Neuronal stem cell (in vitro differentiated cells): ENCODE measurements at regions not wholly inside any gene's neighbourhood (a gene's known extent, or its start where the extent isn't known, plus 50 kb on each side); places are given as distances from the start of the nearest gene placed in this dataset.

ENCODE experiments used
- DNase-seq: peaks from one replicate; pipeline ENCODE4 v3.0.0-alpha.2; 2013; ENCODE audit warnings: low spot score
- H2AFZ ChIP-seq: one replicate; pipeline ENCODE4 v1.6.1; 2013; ENCODE audit warnings: mild to moderate bottlenecking, low read length, inconsistent platforms
- H2AK5ac ChIP-seq: 2 replicates; pipeline ENCODE4 v1.6.1; 2013; ENCODE audit warnings: low read depth, mild to moderate bottlenecking, inconsistent platforms, low read length, moderate library complexity, mixed read lengths
- H2BK120ac ChIP-seq: 2 replicates; pipeline ENCODE4 v1.6.1; 2013; ENCODE audit warnings: low read depth, mild to moderate bottlenecking, inconsistent platforms, low read length, moderate library complexity, mixed read lengths
- H2BK12ac ChIP-seq: one replicate; pipeline ENCODE4 v1.6.1; 2013; ENCODE audit warnings: low read length, inconsistent platforms
- H2BK15ac ChIP-seq: 2 replicates; pipeline ENCODE4 v1.6.1; 2013; ENCODE audit warnings: mild to moderate bottlenecking, low read length, inconsistent platforms, mixed read lengths
- H2BK5ac ChIP-seq: one replicate; pipeline ENCODE4 v1.6.1; 2013; ENCODE audit warnings: inconsistent platforms, mild to moderate bottlenecking, low read length, moderate library complexity
- H3K14ac ChIP-seq: one replicate; pipeline ENCODE4 v1.6.1; 2013; ENCODE audit warnings: low read length, inconsistent platforms
- H3K18ac ChIP-seq: 2 replicates; pipeline ENCODE4 v1.6.1; 2013; ENCODE audit warnings: low read length, inconsistent platforms
- H3K23ac ChIP-seq: 2 replicates; pipeline ENCODE4 v1.6.1; 2013; ENCODE audit warnings: low read depth, mild to moderate bottlenecking, mixed read lengths, low read length, inconsistent platforms; ENCODE audit not compliant: poor library complexity
- H3K27ac ChIP-seq: replicated peaks from 3 replicates; pipeline ENCODE4 v1.5.1; 2013; ENCODE audit warnings: low read length, inconsistent platforms
- H3K27me3 ChIP-seq, 3 experiments: 2 replicates each; pipeline ENCODE4 v1.6.1; 2013; ENCODE audit warnings: low read length in 3 of 3, mild to moderate bottlenecking in 2 of 3, inconsistent platforms in 1 of 3, low read depth in 1 of 3, mixed read lengths in 1 of 3, moderate library complexity in 1 of 3; ENCODE audit not compliant: control insufficient read depth in 3 of 3, insufficient read depth in 3 of 3
- H3K36me3 ChIP-seq, 2 donors: replicated peaks in 1 of 2; 2 replicates each; pipeline ENCODE4 v1.6.1; 2013; ENCODE audit warnings: low read length in 2 of 2; ENCODE audit not compliant: control insufficient read depth in 2 of 2, insufficient read depth in 2 of 2
- H3K4ac ChIP-seq: 2 replicates; pipeline ENCODE4 v1.6.1; 2013; ENCODE audit warnings: inconsistent platforms, mild to moderate bottlenecking, low read length, moderate library complexity
- H3K4me1 ChIP-seq, 2 donors: 1 replicate in 1 of 2; 2 replicates in 1 of 2; pipeline ENCODE4 v1.6.1; 2013; ENCODE audit warnings: low read length in 2 of 2, low read depth in 1 of 2; ENCODE audit not compliant: control insufficient read depth in 2 of 2, insufficient read depth in 1 of 2
- H3K4me2 ChIP-seq: one replicate; pipeline ENCODE4 v1.6.1; 2013; ENCODE audit warnings: mild to moderate bottlenecking, low read length, inconsistent platforms; ENCODE audit not compliant: insufficient read depth, poor library complexity, severe bottlenecking
- H3K4me3 ChIP-seq, 2 donors: 2 replicates each; pipeline ENCODE4 v1.5.1; 2013; ENCODE audit warnings: low read length in 2 of 2, mild to moderate bottlenecking in 2 of 2, inconsistent platforms in 1 of 2, moderate library complexity in 1 of 2
- H3K79me1 ChIP-seq: one replicate; pipeline ENCODE4 v1.6.1; 2013; ENCODE audit warnings: low read depth, mild to moderate bottlenecking, inconsistent platforms, low read length, moderate library complexity
- H3K9ac ChIP-seq: one replicate; pipeline ENCODE4 v1.6.1; 2013; ENCODE audit warnings: mild to moderate bottlenecking, low read depth, low read length, inconsistent platforms; ENCODE audit not compliant: poor library complexity
- H3K9me3 ChIP-seq, 2 donors: replicated peaks in 1 of 2; 2 replicates each; pipeline versions ENCODE3 to v1.6.1; 2013; ENCODE audit warnings: low read length in 2 of 2, mild to moderate bottlenecking in 2 of 2, inconsistent platforms in 1 of 2, low read depth in 1 of 2, mixed read lengths in 1 of 2, moderate library complexity in 1 of 2; ENCODE audit not compliant: control insufficient read depth in 2 of 2, insufficient read depth in 1 of 2
- H4K8ac ChIP-seq: one replicate; pipeline ENCODE4 v1.6.1; 2013; ENCODE audit warnings: low read depth, mild to moderate bottlenecking, inconsistent platforms, low read length, moderate library complexity
- H4K91ac ChIP-seq: one replicate; pipeline ENCODE4 v1.6.1; 2013; ENCODE audit warnings: low read length, low read depth, mild to moderate bottlenecking, inconsistent platforms; ENCODE audit not compliant: poor library complexity
- WGBS, 2 donors: extraction: QIAGEN DNeasy Blood & Tissue Kit; methylation state at CpG; one replicate each; pipeline ENCODE4 v1.1.7; 2013; ENCODE audit warnings: missing lambda C conversion rate in 2 of 2, mixed read lengths in 1 of 2; ENCODE audit not compliant: insufficient read length in 2 of 2, insufficient replicate concordance in 1 of 2; ENCODE audit errors: extremely low coverage in 2 of 2; 5-methylcytosine and 5-hydroxymethylcytosine counted together

GRCh38 chr2:104344985-104345384, 508.9 kb upstream of the POU3F3 start:
- no peak overlapping the region for H2BK120ac ChIP-seq
- no peak overlapping the region for H3K4me3 ChIP-seq
- no peaks in the 10 kb centered on the region for H3K27me3 ChIP-seq
- H3K14ac ChIP-seq: no peak overlapping the region
- no peak overlapping the region for H2BK5ac ChIP-seq
- no peak overlapping the region for H3K23ac ChIP-seq
- no peak overlapping the region for H3K4ac ChIP-seq
- no peak overlapping the region for H2BK15ac ChIP-seq
- no peak overlapping the region for H4K91ac ChIP-seq
- DNase-seq: no peak
- no CpG with 5 or more reads among the region's 2 CpGs for WGBS, 2 donors
- no peaks in the 10 kb centered on the region for H3K79me1 ChIP-seq
- no peak overlapping the region for H4K8ac ChIP-seq
- H3K9me3 ChIP-seq: no peaks in the 10 kb centered on the region
- no peak overlapping the region for H3K27ac ChIP-seq
- no peak overlapping the region for H2AFZ ChIP-seq
- no peak overlapping the region for H2BK12ac ChIP-seq
- H3K4me1 ChIP-seq: no peaks in the 10 kb centered on the region
- H3K4me2 ChIP-seq: no peak overlapping the region
- no peak overlapping the region for H3K9ac ChIP-seq
- H3K36me3 ChIP-seq: no peaks in the 10 kb centered on the region
- no peak overlapping the region for H2AK5ac ChIP-seq
- H3K18ac ChIP-seq: no peak overlapping the region

GRCh38 chr2:104358122-104358521, 495.8 kb upstream of the POU3F3 start:
- H4K8ac ChIP-seq: no peak overlapping the region
- no peak overlapping the region for H2BK15ac ChIP-seq
- DNase-seq: no peak
- no peak overlapping the region for H3K4me2 ChIP-seq
- H2BK5ac ChIP-seq: no peak overlapping the region
- H2AFZ ChIP-seq: no peak overlapping the region
- no peak overlapping the region for H2BK120ac ChIP-seq
- no peak overlapping the region for H2AK5ac ChIP-seq
- H3K9me3 ChIP-seq: no peaks in the 10 kb centered on the region
- H3K4me3 ChIP-seq: no peak overlapping the region
- peaks cover 2% of the 10 kb centered on the region for H3K79me1 ChIP-seq
- no peak overlapping the region for H2BK12ac ChIP-seq
- no peaks in the 10 kb centered on the region for H3K36me3 ChIP-seq
- H3K27me3 ChIP-seq: no peaks in the 10 kb centered on the region
- no peak overlapping the region for H3K14ac ChIP-seq
- no peak overlapping the region for H3K18ac ChIP-seq
- no peak overlapping the region for H3K23ac ChIP-seq
- no CpG with 5 or more reads among the region's 5 CpGs for WGBS, 2 donors
- H3K27ac ChIP-seq: no peak overlapping the region
- H3K4ac ChIP-seq: no peak overlapping the region
- H3K4me1 ChIP-seq: no peaks in the 10 kb centered on the region
- H3K9ac ChIP-seq: no peak overlapping the region
- H4K91ac ChIP-seq: no peak overlapping the region

GRCh38 chr2:104361414-104361813, 492.5 kb upstream of the POU3F3 start:
- Histone ChIP-seq H3K9ac (no peak overlapping the region), H3K4me3 (no peak overlapping the region), H3K4me2 (no peak overlapping the region), H3K23ac (no peak overlapping the region), H2AK5ac (no peak overlapping the region), H2BK5ac (no peak overlapping the region), H2AFZ (no peak overlapping the region), H3K9me3 (no peaks in the 10 kb centered on the region), H3K4me1 (no peaks in the 10 kb centered on the region), H3K4ac (no peak overlapping the region), H3K27me3 (no peaks in the 10 kb centered on the region), H3K36me3 (no peaks in the 10 kb centered on the region), H4K8ac (no peak overlapping the region), H3K18ac (no peak overlapping the region), H3K14ac (no peak overlapping the region), H2BK12ac (no peak overlapping the region), H3K27ac (no peak overlapping the region), H3K79me1 (peaks cover 2% of the 10 kb centered on the region), H2BK15ac (no peak overlapping the region), H4K91ac (no peak overlapping the region), H2BK120ac (no peak overlapping the region)
- no CpG with 5 or more reads among the region's 5 CpGs for WGBS, 2 donors
- DNase-seq: no peak

GRCh38 chr2:104368089-104368488, 485.8 kb upstream of the POU3F3 start:
- no peak overlapping the region for H2BK12ac ChIP-seq
- H3K23ac ChIP-seq: no peak overlapping the region
- H3K27me3 ChIP-seq: no peaks in the 10 kb centered on the region
- 100% methylated on average over 3 of the region's 10 CpGs; no CpG with 5 or more reads in 1 of the 2 donors for WGBS, 2 donors
- H3K14ac ChIP-seq: no peak overlapping the region
- H2AFZ ChIP-seq: no peak overlapping the region
- no peak overlapping the region for H2BK5ac ChIP-seq
- no peak for DNase-seq
- H3K9me3 ChIP-seq: no peaks in the 10 kb centered on the region
- no peak overlapping the region for H3K4me2 ChIP-seq
- H3K18ac ChIP-seq: no peak overlapping the region
- no peak overlapping the region for H3K27ac ChIP-seq
- no peak overlapping the region for H4K91ac ChIP-seq
- no peak overlapping the region for H3K9ac ChIP-seq
- H2BK120ac ChIP-seq: no peak overlapping the region
- H2BK15ac ChIP-seq: no peak overlapping the region
- no peak overlapping the region for H3K4me3 ChIP-seq
- no peaks in the 10 kb centered on the region for H3K36me3 ChIP-seq
- no peak overlapping the region for H4K8ac ChIP-seq
- H3K4ac ChIP-seq: no peak overlapping the region
- H2AK5ac ChIP-seq: no peak overlapping the region
- H3K79me1 ChIP-seq: no peaks in the 10 kb centered on the region
- H3K4me1 ChIP-seq: peaks cover 0 to 20% of the 10 kb centered on the region in 2 donors
